ENCODE measurements at regions not wholly inside any gene's neighbourhood (a gene's known extent, or its start where the extent isn't known, plus 50 kb on each side); places are given as distances from the start of the nearest gene placed in this dataset.

DNA sequence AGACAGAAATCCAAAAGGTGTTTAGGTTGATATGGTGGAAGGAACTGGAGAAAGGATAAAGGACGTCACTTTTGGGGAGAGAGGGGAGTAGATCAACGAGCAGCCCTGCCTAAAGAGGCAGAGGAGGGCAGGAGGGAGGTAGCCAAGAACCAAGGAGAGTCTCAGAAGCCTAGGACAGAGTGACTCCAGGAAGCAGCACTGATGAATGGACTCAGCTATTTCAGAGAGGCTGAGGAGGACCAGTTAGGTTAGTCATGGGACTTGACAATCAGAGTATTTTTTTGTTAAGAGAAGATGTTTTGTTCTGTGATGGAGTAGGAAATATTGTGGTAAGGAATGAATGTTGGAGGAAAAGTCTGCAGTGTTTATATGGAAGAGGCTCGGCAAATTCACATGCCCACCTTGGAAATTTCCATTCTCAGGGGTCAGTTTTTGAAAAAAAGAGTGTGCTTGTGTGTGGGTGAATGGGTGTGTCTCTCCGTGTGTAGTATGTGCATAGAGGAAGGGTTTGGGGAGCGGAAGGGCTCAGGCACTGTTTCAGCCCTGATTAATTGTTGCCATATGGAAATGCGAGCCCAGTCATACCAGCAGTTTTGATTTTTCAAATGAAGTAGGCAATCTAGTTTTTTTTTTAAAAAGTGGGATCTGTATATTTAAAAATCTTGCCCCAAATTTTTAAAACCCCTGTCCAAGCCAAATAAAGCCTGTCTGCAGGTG is 303.6 kb downstream of the SAMD5 start:
- DNase-seq (ENCODE audit: low spot score), result no peak

DNA sequence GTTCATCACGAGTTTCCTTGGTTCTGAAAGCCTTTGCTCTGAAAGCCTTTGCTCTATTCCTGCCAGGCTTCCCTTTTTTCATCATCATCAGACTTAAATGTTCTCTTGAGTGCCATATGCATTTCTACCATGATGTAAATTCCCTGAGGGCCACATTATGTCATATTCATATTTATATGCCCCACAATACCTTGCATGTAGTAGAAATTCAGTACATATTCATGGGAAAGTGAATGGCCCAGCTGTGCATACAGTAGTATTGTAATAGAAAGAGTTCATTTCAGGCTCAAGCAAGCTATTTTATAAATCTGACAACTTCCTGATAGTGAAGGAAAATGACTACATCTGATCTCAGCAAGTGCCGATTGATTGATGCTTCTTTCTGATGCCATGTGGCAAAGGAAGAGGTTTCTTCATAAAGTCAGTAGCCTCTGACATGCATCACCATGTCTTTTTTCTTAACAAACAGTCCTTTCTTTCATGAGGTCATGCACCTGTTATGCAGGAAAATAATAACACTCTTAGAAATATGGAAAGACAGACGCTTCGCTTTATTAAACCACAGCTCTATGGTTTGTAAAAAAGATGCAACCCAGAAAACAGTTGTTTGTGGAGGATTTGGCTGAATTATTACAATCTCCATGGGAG is 308.7 kb downstream of the SAMD5 start:
- DNase-seq (ENCODE audit: low spot score), result no peak

GRCh38 chr6:147820520-147820919 is 312.0 kb downstream of the SAMD5 start:
- DNase-seq (ENCODE audit: low spot score), result no peak

DNA sequence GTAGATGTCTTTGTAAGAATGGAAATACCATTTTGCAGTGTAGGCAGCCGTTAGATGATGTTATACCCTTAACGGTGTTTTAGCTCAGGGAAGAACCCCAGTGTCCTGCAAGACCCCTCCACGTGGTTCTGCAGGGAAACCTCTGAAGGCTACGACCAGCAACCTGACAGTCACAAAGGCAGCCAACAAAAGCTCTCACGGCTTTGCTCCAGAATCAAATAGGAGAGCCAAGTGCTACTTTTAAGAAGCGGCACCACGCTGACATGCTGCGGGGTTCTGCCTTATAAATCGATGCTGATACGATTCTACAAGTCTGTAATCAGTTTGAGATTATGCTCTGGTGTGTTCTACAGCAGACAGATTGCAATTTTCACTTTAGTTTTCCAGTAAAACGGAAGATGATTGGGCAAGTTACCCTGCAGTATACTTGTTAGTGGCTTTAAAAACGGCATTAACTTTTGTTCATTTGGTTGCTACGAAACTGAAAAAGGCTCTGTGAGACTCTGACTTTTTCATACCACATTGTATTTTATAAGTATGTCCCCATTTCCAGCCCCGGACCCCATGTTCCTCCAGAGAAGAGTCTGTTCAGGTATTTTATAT is 312.9 kb downstream of the SAMD5 start:
- no peak for DNase-seq (ENCODE audit: low spot score)

- DNase-seq (ENCODE audit: low spot score), result no peak
Observed at GRCh38 chr6:147823936-147824335, 315.4 kb downstream of the SAMD5 start.

GRCh38 chr6:147825848-147826247 is 317.4 kb downstream of the SAMD5 start:
- no peak for DNase-seq (ENCODE audit: low spot score)

DNA sequence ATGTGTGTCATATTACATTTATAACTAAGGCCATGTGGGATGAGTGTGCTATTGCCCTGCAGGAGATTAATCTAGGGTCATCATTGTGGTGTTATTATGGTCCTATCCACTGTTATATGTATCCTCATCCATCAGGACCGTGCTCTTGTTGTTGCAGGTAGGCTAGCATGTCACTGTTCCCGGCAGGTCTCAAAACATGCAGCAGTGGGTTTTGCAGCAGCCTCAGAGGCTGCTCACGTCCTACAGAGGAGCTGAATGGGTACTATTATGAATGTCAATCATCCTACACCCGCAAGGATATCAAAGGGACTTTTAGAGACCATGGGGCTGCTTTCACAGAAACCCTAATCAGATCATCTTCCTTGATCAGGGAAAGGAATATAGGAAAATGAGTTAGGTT is 318.2 kb downstream of the SAMD5 start:
- no peak for DNase-seq (ENCODE audit: low spot score)

DNA sequence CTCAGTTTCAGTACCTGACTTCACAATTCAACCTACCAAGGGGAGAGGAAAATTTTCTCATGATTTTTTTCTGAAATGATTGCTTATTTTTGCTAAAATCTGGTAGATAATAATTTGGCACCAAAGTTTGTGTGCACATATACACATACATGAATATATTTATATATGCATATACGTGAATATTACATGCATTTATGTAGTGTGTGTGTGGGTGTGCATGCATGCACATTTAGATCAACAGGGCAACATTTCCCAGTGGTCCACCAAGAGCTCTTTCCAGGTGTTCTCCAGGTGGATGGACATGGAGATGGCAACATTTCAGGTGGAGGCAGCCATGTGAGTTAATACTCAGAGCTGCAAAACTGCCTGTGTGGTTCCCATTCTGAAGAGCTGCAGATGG is 320.9 kb downstream of the SAMD5 start:
- no peak for DNase-seq (ENCODE audit: low spot score)

- DNase-seq (ENCODE audit: low spot score), result no peak
Observed at GRCh38 chr6:147829835-147830234, 321.3 kb downstream of the SAMD5 start.

GRCh38 chr6:147831356-147831755 is 322.9 kb downstream of the SAMD5 start:
- no peak for DNase-seq (ENCODE audit: low spot score)

GRCh38 chr6:147833607-147834006 is 325.1 kb downstream of the SAMD5 start:
- no peak for DNase-seq (ENCODE audit: low spot score)

GRCh38 chr6:147834084-147834776 is 325.7 kb downstream of the SAMD5 start:
- DNase-seq (ENCODE audit: low spot score), result no peak

DNA sequence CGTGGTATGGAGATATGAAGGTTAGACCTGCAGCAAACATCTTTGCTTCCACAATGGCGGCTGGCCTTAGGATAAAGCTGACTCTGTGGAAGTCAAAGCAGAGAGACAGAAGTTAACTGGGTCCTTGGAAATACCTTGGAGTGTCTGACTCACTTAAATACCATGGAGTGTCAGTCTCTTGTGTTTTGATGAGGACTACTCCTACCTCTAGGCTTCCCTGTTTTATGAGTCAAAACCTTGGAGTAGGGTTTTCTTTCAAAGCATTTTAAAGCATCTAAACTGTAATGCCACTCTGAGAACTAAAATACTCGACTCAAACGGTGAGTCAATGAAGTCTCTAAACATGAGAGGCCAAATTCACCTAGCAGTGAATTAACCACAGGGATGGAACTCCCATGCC is 329.1 kb downstream of the SAMD5 start:
- DNase-seq (ENCODE audit: low spot score), result no peak

GRCh38 chr6:147839708-147840610 is 331.5 kb downstream of the SAMD5 start:
- no peak for DNase-seq (ENCODE audit: low spot score)

- no peak for DNase-seq (ENCODE audit: low spot score)
Observed at GRCh38 chr6:147841547-147842148, 333.2 kb downstream of the SAMD5 start.

DNA sequence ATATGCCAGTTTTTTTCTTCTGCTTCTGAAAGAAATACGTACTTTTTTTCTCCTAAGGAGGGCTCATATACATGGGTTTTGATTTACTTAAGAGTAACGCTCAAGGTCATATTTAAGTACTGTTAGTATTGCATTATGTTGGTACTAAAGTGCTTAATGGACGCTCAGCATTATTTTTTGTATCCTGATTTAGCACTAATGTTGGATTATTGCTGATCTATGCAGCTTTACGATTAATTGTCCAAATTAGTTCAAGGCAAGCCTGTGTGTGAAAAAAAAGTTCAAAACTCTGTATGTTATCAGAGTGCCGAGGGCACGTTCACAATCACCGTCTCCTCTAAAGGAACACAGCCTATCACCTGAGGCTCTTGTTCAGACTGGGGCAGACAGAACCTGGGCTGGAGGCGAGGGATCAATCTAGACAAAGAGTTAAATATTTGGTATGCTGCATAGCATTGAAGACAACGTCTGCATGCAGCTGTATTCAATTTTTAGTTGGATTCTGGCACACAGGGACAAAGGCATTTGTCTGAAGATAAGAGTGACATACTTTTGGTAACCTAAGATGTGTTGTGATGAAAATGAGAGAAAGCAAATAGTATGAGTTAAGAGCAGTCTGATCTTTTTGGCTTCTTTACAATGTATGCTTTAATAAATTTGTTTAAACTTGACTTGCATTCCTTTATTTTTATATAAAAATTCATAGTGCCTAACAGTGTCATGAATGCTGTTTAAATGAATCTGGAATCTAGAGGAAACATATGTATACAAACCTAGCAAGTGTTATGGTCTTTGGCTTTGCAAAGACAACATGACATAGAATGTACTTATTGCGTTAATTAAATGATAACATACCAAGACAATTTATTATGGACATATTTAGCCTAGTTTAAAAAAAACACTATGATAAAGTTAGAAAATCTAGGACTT is 341.2 kb downstream of the SAMD5 start:
- no peak for DNase-seq (ENCODE audit: low spot score)

DNA sequence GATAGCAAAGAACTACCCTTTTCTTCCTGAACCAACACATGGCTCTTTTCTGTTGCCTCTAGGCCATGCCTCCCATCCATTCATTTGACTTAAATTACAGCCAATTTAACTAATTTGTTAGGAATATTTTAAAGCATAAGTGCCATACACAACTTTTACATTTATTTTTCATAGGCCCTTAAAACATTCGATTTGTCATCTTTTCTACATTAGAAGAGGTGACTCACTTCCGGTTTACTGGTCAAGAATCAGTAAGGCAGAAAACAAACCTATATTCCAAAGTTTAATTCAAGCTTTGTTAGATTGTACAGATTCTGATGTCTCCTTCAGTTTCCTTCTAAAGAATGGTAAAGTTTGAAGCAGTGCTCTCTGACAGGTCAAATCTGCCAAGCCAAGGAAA is 344.3 kb downstream of the SAMD5 start:
- no peak for DNase-seq (ENCODE audit: low spot score)

GRCh38 chr6:147853574-147853973 is 345.1 kb downstream of the SAMD5 start:
- no peak for DNase-seq (ENCODE audit: low spot score)

DNA sequence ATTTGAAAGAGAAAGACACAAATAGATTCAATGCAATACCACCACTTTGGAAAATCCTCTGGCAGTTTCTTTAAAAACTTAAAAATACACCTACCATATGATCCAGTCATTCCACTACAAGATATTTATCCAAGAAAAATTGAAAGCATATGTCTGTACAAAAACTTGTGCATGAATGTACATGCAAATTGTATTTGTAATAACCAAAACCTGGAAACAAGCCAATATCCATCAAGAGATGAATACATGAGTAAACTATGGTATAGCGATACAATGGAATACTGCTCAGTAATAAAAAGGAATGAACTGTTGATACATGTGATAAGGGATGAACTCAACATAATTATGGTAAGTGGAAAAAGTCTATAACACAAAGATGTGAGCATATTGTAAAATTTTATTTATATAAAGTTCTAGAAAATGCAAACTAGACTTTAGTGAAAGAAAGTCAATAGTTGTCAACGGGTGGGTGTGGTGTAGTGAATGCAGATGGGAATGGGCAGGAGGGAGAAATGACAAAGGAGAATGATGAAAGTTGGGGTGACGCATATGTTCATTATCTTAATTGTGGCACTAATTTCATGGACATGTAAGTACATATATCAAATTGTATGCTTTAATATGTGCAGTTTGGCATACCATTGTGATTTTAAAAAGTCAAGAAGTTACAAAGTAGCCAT is 347.5 kb downstream of the SAMD5 start:
- no peak for DNase-seq (ENCODE audit: low spot score)

All from HT-29 (cell line).